HL-60 (cell line): ENCODE measurements at regions not wholly inside any gene's neighbourhood (a gene's known extent, or its start where the extent isn't known, plus 50 kb on each side); places are given as distances from the start of the nearest gene placed in this dataset.
A peak's percentile ranks its signal among the peaks of the same experiment; 100 is the strongest.

Source experiments
- DNase-seq, 2 experiments: peaks; one replicate each; pipeline ENCODE4 v3.0.0-alpha.2; 2010 to 2020; ENCODE audit warnings: low read depth in 1 of 2, low spot score in 1 of 2
- H3K27ac ChIP-seq: fragments of 250-450 bp; sonication (Bioruptor Pico); replicated peaks from 2 replicates; pipeline ENCODE4 v1.5.1; 2020; ENCODE audit warnings: mild to moderate bottlenecking, moderate library complexity
- H3K27me3 ChIP-seq: fragments of 250-450 bp; sonication (Bioruptor Pico); 2 replicates; pipeline ENCODE4 v1.5.1; 2021; ENCODE audit warnings: mild to moderate bottlenecking, moderate library complexity; ENCODE audit not compliant: insufficient read depth, poor library complexity, severe bottlenecking
- H3K4me3 ChIP-seq: replicated peaks from 2 replicates; pipeline ENCODE4 v1.5.1; 2011; ENCODE audit warnings: mild to moderate bottlenecking, control low read depth, low read length; ENCODE audit not compliant: insufficient read depth
- CTCF ChIP-seq: IDR thresholded peaks from one replicate; pipeline ENCODE4 v1.5.1; 2011; ENCODE audit warnings: low read length, control low read depth, inconsistent platforms; ENCODE audit not compliant: insufficient read depth
- GABPA ChIP-seq: IDR thresholded peaks from 2 replicates; pipeline ENCODE4 v1.6.1; 2012; ENCODE audit warnings: low read depth
- POLR2AphosphoS5 ChIP-seq: IDR thresholded peaks from 2 replicates; pipeline ENCODE4 v1.6.1; 2012; ENCODE audit warnings: low read depth
- REST ChIP-seq: IDR thresholded peaks from 2 replicates; pipeline ENCODE4 v1.6.1; 2012; ENCODE audit warnings: low read depth; ENCODE audit not compliant: insufficient replicate concordance
- SPI1 ChIP-seq: IDR thresholded peaks from 2 replicates; pipeline ENCODE4 v1.6.1; 2012; ENCODE audit warnings: low read depth, mild to moderate bottlenecking, borderline replicate concordance

- DNase-seq, result no peak
- Histone ChIP-seq H3K27me3 (no peaks in the 10 kb centered on the region), H3K27ac (no peak overlapping the region), H3K4me3 (no peak overlapping the region)
- no peak for TF ChIP-seq CTCF
- no peak for TF ChIP-seq GABPA
- TF ChIP-seq REST, result no peak
- no peak for TF ChIP-seq SPI1
- no peak for TF ChIP-seq POLR2AphosphoS5
These were observed 285.6 kb downstream of the IPMK start for GRCh38 chr10:57982091-57982490.

- H3K27me3 ChIP-seq, result no peaks in the 10 kb centered on the region
- no peak for DNase-seq
- H3K27ac ChIP-seq, result no peak overlapping the region
- no peak for TF ChIP-seq REST
- no peak for TF ChIP-seq POLR2AphosphoS5
- no peak for TF ChIP-seq SPI1
- no peak for TF ChIP-seq GABPA
- TF ChIP-seq CTCF, result no peak
- no peak overlapping the region for H3K4me3 ChIP-seq
These were observed 287.7 kb downstream of the IPMK start for GRCh38 chr10:57979956-57980355.

GRCh38 chr10:57979491-57979890 lies 288.2 kb downstream of the IPMK start:
- no peak overlapping the region for H3K27ac ChIP-seq

More at GRCh38 chr10:57979491-57979890, 288.2 kb downstream of the IPMK start:
- Histone ChIP-seq H3K4me3 (no peak overlapping the region), H3K27me3 (no peaks in the 10 kb centered on the region)
- peak in 1 of 2 experiments; percentile 9 for DNase-seq
- TF ChIP-seq GABPA (no peak), REST (no peak), CTCF (no peak), SPI1 (no peak), POLR2AphosphoS5 (no peak)
